ENCODE measurements at regions not wholly inside any gene's neighbourhood (a gene's known extent, or its start where the extent isn't known, plus 50 kb on each side); places are given as distances from the start of the nearest gene placed in this dataset.

DNA sequence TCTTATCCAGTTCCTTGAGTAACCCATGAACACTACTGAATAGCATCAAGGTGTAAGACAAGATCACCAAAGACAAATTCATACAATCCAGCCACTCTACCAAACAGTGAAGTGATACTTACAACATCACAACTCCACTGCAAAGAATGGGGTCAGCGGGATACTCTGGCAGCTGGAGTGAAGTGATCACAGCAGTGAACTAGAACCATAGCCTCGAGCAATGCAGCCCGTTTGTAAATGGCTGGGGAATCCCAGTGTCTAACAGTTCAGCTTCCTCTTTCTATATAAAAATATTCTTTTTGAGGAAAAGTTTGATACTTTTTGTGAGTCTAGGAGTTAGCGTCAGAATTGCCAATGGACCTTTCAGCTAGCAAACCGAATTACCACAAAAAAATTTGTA is 515.2 kb downstream of the ZNF608 start:
- no peak for DNase-seq (ENCODE audit: low read depth)
- TF ChIP-seq, protein P1, sequence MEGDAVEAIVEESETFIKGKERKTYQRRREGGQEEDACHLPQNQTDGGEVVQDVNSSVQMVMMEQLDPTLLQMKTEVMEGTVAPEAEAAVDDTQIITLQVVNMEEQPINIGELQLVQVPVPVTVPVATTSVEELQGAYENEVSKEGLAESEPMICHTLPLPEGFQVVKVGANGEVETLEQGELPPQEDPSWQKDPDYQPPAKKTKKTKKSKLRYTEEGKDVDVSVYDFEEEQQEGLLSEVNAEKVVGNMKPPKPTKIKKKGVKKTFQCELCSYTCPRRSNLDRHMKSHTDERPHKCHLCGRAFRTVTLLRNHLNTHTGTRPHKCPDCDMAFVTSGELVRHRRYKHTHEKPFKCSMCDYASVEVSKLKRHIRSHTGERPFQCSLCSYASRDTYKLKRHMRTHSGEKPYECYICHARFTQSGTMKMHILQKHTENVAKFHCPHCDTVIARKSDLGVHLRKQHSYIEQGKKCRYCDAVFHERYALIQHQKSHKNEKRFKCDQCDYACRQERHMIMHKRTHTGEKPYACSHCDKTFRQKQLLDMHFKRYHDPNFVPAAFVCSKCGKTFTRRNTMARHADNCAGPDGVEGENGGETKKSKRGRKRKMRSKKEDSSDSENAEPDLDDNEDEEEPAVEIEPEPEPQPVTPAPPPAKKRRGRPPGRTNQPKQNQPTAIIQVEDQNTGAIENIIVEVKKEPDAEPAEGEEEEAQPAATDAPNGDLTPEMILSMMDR (conservative IDR thresholded peaks at IDR 0.05; ENCODE audit: low read depth, low read length), result no peak

DNA sequence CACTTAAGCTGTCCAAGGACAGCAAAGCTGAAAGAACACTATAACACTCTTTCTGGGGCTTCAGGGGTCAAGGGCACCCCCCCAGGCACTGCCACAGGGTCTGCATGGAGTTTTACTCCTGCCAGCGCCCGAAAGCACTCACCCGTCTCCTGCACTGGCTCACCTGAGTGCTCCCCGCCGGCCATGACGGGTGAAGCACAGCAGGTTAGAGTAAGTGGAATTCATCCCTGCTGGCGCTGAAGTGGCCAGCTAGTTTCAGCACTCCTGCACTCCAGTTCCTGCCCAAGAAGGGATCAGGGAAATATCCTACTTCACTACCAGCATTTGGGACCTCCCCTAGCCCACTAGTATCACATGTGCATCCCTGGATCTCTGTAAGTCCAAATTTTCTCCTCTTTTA is 516.0 kb downstream of the ZNF608 start:
- no peak overlapping the region for H3K4me3 ChIP-seq (ENCODE audit: low read depth, low read length)
- TF ChIP-seq, protein P1 (conservative IDR thresholded peaks at IDR 0.05; ENCODE audit: low read depth, low read length), result no peak
- DNase-seq (ENCODE audit: low read depth), result no peak

More for the DNA sequence above, 515.2 kb downstream of the ZNF608 start:
- no peak overlapping the region for H3K4me3 ChIP-seq (ENCODE audit: low read depth, low read length)

DNA sequence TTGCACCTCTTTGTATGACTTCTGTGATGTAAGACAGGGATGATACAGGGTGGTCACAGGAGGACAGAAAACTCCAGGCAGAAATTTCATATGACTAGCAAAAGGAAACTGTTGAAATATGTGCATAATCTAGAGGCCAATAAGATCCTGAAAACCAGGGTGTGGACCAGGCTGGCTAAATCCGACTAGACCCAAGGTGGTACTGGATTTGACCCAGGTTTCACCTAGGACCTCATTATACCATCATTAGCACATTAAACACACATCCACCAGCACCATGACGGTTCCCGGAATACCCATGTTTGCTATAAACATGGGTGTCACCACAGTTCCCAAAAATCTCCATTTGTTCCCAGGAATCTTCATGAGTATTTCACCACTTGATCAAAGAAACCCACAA is 517.1 kb downstream of the ZNF608 start:
- no peak for DNase-seq (ENCODE audit: low read depth)
- TF ChIP-seq, protein P1 (conservative IDR thresholded peaks at IDR 0.05; ENCODE audit: low read depth, low read length), result no peak
- H3K4me3 ChIP-seq (ENCODE audit: low read depth, low read length), result no peak overlapping the region

DNA sequence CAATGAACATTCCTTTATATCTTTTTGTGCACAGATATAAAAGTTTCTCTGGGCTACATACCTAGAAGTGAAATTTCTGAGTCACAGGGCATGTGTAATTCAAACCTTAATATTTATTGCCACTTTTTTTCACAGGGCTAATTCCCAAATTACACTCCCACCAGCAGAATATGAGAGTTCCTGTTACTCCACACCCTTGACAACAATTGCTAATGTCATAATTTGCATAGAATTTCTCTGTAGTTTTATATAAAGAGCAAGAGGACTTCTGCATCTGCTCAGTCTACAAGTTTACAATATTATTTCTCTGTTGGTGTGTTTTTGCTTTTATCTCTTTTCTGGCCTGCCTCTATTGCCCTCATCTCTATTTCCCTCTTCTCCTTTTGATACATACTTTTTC is 518.5 kb downstream of the ZNF608 start:
- TF ChIP-seq, protein P1 (conservative IDR thresholded peaks at IDR 0.05; ENCODE audit: low read depth, low read length), result no peak
- DNase-seq (ENCODE audit: low read depth), result no peak
- H3K4me3 ChIP-seq (ENCODE audit: low read depth, low read length), result no peak overlapping the region

DNA sequence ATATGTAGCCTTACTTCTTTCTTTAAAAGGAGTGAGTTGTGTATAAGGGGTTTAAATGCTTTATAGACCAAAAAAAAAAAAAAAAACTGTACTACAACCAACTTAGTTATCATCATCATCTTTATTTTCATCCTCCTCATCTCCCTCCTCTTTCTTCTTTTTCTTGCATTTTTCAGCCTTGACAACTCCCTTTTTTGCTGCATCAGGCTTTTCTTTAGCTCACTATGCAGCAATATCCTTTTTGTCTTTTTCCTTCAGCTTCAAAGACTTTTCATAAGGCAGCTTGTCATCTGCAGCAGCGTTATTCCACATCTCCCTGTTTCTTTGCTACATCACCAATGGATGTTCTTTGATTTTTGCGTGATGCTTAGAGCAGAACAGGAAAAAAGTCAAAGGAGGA is 526.0 kb downstream of the ZNF608 start:
- no peak for DNase-seq (ENCODE audit: low read depth)
- TF ChIP-seq, protein P1 (conservative IDR thresholded peaks at IDR 0.05; ENCODE audit: low read depth, low read length), result no peak
- H3K4me3 ChIP-seq (ENCODE audit: low read depth, low read length), result no peak overlapping the region

- H3K4me3 ChIP-seq (ENCODE audit: low read depth, low read length), result no peak overlapping the region
- DNase-seq (ENCODE audit: low read depth), result no peak
- TF ChIP-seq, protein P1 (conservative IDR thresholded peaks at IDR 0.05; ENCODE audit: low read depth, low read length), result no peak
Observed at GRCh38 chr5:124212934-124213333, 533.5 kb downstream of the ZNF608 start.

GRCh38 chr5:124210111-124210910 is 536.1 kb downstream of the ZNF608 start:
- TF ChIP-seq, protein P1 (conservative IDR thresholded peaks at IDR 0.05; ENCODE audit: low read depth, low read length), result no peak
- no peak for DNase-seq (ENCODE audit: low read depth)
- no peak overlapping the region for H3K4me3 ChIP-seq (ENCODE audit: low read depth, low read length)

Data from choroid plexus epithelial cell (primary cell).